ENCODE measurements at regions not wholly inside any gene's neighbourhood (a gene's known extent, or its start where the extent isn't known, plus 50 kb on each side); places are given as distances from the start of the nearest gene placed in this dataset.
A peak's percentile ranks its signal among the peaks of the same experiment; 100 is the strongest.

GRCh38 chr1:223445402-223445801, 52.2 kb downstream of the CCDC185 start:
- intact Hi-C loops (cut with DNase I), result no loop called here
- H3K27me3 ChIP-seq, result no peaks in the 10 kb centered on the region
- DNase-seq (no peak), ATAC-seq (no peak)
- no peaks in the 10 kb centered on the region for H3K9me3 ChIP-seq
- H3K27ac ChIP-seq, result no peak overlapping the region
- no peaks in the 10 kb centered on the region for H3K36me3 ChIP-seq
- TF ChIP-seq CTCF (IDR thresholded peaks at IDR 0.05), result no peak
- no peaks in the 10 kb centered on the region for H3K4me1 ChIP-seq
- H3K4me3 ChIP-seq, result no peak overlapping the region

- ATAC-seq, result no peak
- Histone ChIP-seq H3K4me3 (no peak overlapping the region), H3K27me3 (no peaks in the 10 kb centered on the region), H3K27ac (no peak overlapping the region), H3K4me1 (no peaks in the 10 kb centered on the region), H3K36me3 (no peaks in the 10 kb centered on the region), H3K9me3 (no peaks in the 10 kb centered on the region)
- intact Hi-C loops (cut with DNase I), result no loop called here
- TF ChIP-seq CTCF (IDR thresholded peaks at IDR 0.05), result no peak
- DNase-seq, result no peak
These were observed 60.7 kb downstream of the CCDC185 start for GRCh38 chr1:223453902-223454301.

DNA sequence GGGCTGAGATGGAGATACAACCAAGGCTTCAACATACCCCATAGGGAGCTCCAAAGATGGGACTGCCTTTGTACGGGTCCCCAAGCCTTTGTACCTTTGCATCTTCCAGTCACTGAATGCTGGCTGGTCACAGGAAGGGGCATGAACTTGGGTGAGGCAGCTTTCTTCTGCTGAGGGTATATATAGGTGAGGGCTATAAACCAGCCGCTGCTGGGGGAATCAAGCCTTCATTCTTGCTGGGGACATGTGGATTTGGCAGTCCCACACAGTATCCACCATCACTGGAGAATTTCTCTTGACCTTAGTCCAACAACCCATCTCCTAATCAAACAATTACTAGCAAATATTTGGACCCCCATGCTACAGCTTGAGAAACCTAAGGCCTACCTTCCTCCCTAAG, 61.7 kb downstream of the CCDC185 start:
- intact Hi-C loops (cut with DNase I), result no loop called here

GRCh38 chr1:223455470-223455869, 62.3 kb downstream of the CCDC185 start:
- intact Hi-C loops (cut with DNase I), result no loop called here
- H3K27ac ChIP-seq, result no peak overlapping the region
- ATAC-seq (no peak), DNase-seq (no peak)
- no peaks in the 10 kb centered on the region for H3K9me3 ChIP-seq
- H3K4me3 ChIP-seq, result no peak overlapping the region
- no peaks in the 10 kb centered on the region for H3K36me3 ChIP-seq
- no peak for TF ChIP-seq CTCF (IDR thresholded peaks at IDR 0.05)
- H3K27me3 ChIP-seq, result no peaks in the 10 kb centered on the region
- no peaks in the 10 kb centered on the region for H3K4me1 ChIP-seq

More for the DNA sequence above, 61.7 kb downstream of the CCDC185 start:
- Histone ChIP-seq H3K9me3 (no peaks in the 10 kb centered on the region), H3K36me3 (no peaks in the 10 kb centered on the region), H3K4me1 (no peaks in the 10 kb centered on the region), H3K27me3 (no peaks in the 10 kb centered on the region), H3K27ac (no peak overlapping the region), H3K4me3 (no peak overlapping the region)
- ATAC-seq (no peak), DNase-seq (no peak)
- no peak for TF ChIP-seq CTCF (IDR thresholded peaks at IDR 0.05)

- Histone ChIP-seq H3K36me3 (no peaks in the 10 kb centered on the region), H3K4me3 (no peak overlapping the region), H3K4me1 (no peaks in the 10 kb centered on the region), H3K9me3 (no peaks in the 10 kb centered on the region), H3K27me3 (no peaks in the 10 kb centered on the region), H3K27ac (no peak overlapping the region)
- DNase-seq, result no peak
- ATAC-seq, result no peak
- TF ChIP-seq CTCF (IDR thresholded peaks at IDR 0.05), result no peak
- intact Hi-C loops (cut with DNase I), result no loop called here
These were observed 63.5 kb downstream of the CCDC185 start for GRCh38 chr1:223456747-223457146.

DNA sequence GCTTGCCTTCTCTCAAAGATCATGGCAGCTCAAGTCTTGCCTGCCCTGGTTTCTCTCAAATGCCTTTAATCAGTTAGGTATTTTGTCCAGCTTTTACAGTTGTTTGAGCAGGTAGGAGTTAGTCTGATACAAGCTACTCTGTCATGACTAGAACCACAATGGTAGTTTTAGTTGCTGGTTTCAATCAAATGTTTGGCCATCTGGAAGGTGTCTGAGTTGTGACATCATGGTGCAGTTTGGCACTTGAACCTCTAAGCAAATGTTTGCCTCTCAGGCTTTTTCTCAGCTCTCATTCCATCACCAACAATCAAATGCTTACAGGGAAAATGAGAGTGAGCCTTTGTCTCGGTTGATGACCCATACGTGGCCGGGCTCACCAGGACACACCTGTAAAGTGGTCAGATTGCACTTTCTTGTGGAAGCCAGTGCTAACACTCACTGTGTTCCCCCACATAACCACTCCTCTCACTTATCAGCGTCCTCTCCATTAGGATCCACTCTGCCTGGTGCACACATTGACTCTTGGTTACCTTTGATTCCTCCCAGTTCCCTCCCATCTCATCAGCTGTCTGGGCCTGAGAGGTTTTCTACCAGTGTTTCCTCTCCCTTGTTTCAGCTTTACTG, 67.5 kb downstream of the CCDC185 start:
- peak; percentile 40 for ATAC-seq
- intact Hi-C loops (cut with DNase I), result no loop called here
- Histone ChIP-seq H3K27ac (no peak overlapping the region), H3K9me3 (no peaks in the 10 kb centered on the region), H3K36me3 (no peaks in the 10 kb centered on the region), H3K27me3 (no peaks in the 10 kb centered on the region), H3K4me3 (no peak overlapping the region), H3K4me1 (no peaks in the 10 kb centered on the region)
- DNase-seq, result no peak
- TF ChIP-seq CTCF (IDR thresholded peaks at IDR 0.05), result no peak
